OCI-LY7 (cell line): ENCODE measurements at regions not wholly inside any gene's neighbourhood (a gene's known extent, or its start where the extent isn't known, plus 50 kb on each side); places are given as distances from the start of the nearest gene placed in this dataset.

Experiments used
- CTCF ChIP-seq: fragments of 200-600 bp; sonication (generic); conservative IDR thresholded peaks from 2 replicates; pipeline ENCODE4 v1.5.1; 2014; ENCODE audit warnings: mild to moderate bottlenecking, antibody characterized with exemption, low read length, moderate library complexity, mixed read lengths
- EZH2phosphoT487 ChIP-seq: fragments of 200-600 bp; sonication (generic); IDR thresholded peaks from 2 replicates; pipeline ENCODE4 v1.6.1; 2018; ENCODE audit warnings: low read depth, borderline replicate concordance, mild to moderate bottlenecking, mixed run types, antibody characterized with exemption, low read length, moderate library complexity, mixed read lengths

GRCh38 chr3:23068016-23068728 lies 135.0 kb upstream of the UBE2E2 start:
- TF ChIP-seq CTCF (no peak), EZH2phosphoT487 (no peak)
